ENCODE measurements at regions not wholly inside any gene's neighbourhood (a gene's known extent, or its start where the extent isn't known, plus 50 kb on each side); places are given as distances from the start of the nearest gene placed in this dataset.

GRCh38 chr12:90305379-90305778, 596.7 kb upstream of the ATP2B1 start:
- no peak for DNase-seq (ENCODE audit: low spot score)

DNA sequence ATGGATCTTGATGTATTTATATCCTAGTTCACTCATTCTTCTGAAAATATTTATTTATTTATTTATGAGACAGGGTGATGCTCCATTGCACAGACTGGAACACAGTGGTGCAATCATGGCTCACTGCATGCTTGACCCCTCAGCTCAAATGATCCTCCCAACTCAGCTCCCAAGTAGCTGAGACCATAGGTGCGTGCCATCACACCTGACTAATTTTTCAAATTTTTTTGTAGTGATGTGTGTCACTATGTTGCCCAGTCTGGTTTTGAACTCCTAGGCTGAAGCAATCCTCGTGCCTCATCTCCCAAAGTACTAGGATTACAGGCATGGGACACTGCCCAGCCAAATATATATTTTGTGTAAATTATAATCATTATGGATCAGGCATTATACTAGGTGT, 595.6 kb upstream of the ATP2B1 start:
- no peak for DNase-seq (ENCODE audit: low spot score)

GRCh38 chr12:90303771-90304170, 595.1 kb upstream of the ATP2B1 start:
- DNase-seq (ENCODE audit: low spot score): no peak

- DNase-seq (ENCODE audit: low spot score): no peak
Measured at GRCh38 chr12:90301561-90302133, 593.0 kb upstream of the ATP2B1 start.

GRCh38 chr12:90301095-90301494, 592.5 kb upstream of the ATP2B1 start:
- no peak for DNase-seq (ENCODE audit: low spot score)

DNA sequence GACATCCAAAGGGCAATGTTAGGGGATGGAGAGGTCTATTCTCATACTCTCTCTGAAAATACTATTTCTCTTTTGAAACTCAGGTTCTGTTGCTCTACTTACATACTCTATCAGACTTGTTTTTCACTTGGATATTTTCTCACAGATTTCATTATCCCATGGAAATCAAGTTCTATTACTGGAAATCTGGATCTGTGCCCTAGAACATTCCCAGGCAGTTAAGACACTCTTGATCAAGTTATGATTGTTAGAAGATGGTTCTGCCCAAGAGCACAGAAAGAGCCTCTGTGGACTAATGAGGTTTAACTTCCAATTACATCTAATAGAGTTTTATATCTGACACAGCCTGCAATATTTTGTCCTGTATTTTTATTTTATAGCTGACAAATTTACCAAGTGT, 591.0 kb upstream of the ATP2B1 start:
- no peak for DNase-seq (ENCODE audit: low spot score)

- DNase-seq (ENCODE audit: low spot score): no peak
Measured at GRCh38 chr12:90299121-90299520, 590.5 kb upstream of the ATP2B1 start.

GRCh38 chr12:90298289-90298948, 589.8 kb upstream of the ATP2B1 start:
- no peak for DNase-seq (ENCODE audit: low spot score)

GRCh38 chr12:90295858-90296257, 587.2 kb upstream of the ATP2B1 start:
- DNase-seq (ENCODE audit: low spot score): no peak

- DNase-seq (ENCODE audit: low spot score): no peak
Measured at GRCh38 chr12:90292183-90292582, 583.5 kb upstream of the ATP2B1 start.

DNA sequence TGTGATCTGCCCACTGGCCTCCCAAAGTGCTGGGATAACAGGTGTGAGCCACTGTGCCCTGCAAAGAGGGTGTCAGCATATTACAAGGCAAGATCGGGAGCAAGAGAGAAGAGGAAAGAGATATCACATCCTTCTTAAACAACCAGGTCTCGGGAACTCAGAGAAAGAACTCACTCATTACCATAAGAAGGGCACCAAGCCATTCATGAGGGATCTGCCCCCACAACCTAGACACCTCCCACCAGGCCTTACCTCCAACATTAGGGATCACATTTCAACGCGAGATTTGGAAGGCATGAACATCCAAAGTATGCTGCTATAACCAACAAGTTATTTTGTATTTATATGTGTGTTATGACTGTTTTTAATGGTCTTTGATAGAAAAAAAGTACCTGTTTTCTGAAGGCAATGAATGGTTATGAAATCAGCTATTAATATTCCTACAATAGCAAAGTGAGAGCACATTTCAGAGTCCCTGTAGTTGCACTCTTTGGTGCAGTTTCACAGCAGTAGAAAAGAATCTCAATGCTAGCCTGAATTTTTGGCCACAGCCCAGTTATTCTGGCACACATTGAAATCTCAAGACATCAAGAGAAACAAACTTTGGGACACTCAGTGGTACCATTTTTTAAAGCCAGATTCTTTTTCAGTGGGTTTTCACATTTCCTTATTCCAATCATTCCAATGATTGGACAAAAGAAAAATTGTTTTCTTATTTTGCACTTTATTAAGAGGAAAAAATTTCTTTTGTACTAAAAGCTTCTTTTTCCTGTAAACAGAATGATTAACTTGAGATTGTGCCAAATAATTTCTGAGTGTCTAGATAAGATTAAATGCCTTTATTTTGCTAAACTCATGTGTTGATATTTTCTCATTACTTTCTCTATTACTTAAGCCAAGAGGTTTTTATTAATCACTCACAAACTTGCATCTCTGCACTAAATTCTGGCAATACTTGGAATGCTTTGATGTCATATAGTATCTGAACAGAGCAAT, 582.6 kb upstream of the ATP2B1 start:
- no peak for DNase-seq (ENCODE audit: low spot score)

DNA sequence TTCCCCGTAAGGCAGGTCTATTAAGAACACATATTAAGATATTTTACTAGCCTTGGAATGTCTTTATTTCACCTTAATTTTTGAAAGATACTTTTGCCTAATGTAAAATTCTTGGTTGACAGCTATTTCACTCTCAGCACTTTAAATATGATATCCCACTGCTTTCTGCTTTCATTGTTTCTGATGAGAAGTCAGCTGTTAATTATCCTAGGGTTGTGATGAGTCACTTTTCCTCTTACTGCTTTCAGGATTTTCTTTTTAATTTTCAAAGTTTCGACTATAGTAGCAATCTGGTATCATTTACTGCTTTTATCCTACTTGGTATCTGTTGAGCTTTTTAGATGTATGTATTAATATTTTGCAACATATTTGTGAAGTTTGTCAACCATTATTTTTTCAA, 578.9 kb upstream of the ATP2B1 start:
- DNase-seq (ENCODE audit: low spot score): no peak

DNA sequence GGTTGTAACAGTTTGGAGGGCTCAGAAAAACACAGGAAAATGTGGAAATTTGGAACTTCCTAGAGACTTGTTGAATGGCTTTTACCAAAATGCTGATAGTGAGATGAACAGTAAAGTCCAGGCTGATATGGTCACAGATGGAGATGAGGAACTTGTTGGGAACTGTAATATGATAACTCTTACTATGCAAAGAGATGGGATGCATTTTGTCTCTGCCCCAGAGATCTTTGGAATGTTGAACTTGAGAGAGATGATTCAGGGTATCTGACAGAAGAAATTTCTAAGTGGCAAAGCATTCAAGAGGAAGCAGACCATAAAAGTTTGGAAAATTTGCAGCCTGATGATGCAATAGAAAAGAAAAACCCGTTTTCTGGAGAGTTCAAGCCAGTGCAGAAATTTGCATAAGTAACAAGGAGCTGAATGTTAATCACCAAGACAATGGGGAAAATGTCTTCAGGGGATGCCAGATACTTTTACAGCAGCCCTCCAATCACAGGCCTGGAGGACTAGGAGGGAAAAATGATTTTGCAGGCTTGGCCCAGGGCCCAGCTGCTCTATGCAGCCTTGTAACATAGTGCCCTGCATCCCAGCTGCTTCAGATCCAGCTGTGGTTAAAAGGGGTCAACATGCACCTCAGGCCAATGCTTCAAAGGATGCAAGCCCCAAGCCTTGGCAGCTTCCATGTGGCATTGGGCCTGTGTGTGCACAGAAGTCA, 572.7 kb upstream of the ATP2B1 start:
- no peak for DNase-seq (ENCODE audit: low spot score)

DNA sequence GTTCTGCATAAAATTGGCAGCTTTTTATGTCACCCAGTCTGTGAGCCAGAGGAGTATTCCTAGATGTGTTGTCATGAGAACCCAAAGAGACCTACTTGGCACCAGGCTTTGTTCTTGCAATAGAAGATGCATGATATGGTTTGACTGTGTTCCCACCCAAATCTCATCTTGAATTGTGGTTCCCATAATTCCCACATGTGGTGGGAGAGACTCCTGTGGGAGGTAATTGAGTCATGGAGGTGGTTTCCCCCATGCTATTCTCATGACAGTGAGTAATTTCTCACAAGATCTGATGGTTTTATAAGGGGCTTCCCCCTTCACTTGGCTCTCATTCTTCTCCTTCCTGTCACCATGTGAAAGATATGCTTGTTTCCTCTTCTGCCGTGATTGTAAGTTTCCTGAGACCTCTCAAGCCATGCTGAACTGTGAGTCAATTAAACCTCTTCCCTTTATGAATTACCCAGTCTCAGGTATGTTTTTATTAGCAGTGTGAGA, 572.0 kb upstream of the ATP2B1 start:
- DNase-seq (ENCODE audit: low spot score): no peak

GRCh38 chr12:90280033-90280432, 571.4 kb upstream of the ATP2B1 start:
- DNase-seq (ENCODE audit: low spot score): no peak

GRCh38 chr12:90275088-90275487, 566.5 kb upstream of the ATP2B1 start:
- no peak for DNase-seq (ENCODE audit: low spot score)

DNA sequence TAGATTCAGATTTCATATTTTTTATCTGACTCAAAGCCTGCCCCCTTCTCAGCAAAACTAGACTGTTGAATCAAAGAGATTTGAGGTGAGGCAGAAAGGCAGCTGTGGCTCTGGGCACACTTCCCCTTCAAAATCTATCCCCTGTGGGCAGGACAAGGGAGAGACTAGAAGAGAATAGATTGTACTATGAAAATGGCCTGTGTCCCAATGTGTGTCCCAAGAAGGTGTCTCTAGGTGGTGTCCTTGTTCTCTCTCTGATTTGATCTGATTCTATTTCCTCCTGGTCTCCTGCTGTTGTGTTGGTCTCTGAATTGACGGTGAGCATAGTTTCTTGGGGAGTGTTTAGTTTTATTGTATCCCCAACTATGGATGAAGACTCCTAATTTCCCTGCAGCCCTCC, 565.8 kb upstream of the ATP2B1 start:
- DNase-seq (ENCODE audit: low spot score): no peak

DNA sequence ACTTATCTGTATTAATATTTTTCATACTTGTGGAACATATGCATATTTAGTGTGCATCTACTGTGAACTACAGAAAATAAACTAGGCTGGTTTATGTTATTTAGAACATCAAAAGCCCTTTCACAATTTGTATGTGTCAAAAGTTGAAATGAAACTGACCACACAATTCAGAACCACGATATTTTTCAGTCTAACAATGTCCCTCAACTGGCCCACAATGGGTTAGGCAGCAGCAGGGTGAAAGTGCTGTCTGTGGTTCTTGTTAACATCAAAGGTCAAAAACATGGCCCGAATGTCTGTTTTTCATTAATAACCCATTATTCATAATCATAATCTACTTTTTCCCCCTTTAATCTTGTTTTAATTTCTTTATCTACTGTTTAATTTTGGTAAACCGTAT, 559.9 kb upstream of the ATP2B1 start:
- DNase-seq (ENCODE audit: low spot score): no peak

- no peak for DNase-seq (ENCODE audit: low spot score)
Measured at GRCh38 chr12:90262251-90262650, 553.6 kb upstream of the ATP2B1 start.

GRCh38 chr12:90261283-90261682, 552.6 kb upstream of the ATP2B1 start:
- DNase-seq (ENCODE audit: low spot score): no peak

GRCh38 chr12:90260136-90260535, 551.5 kb upstream of the ATP2B1 start:
- no peak for DNase-seq (ENCODE audit: low spot score)

GRCh38 chr12:90257927-90258624, 549.4 kb upstream of the ATP2B1 start:
- DNase-seq (ENCODE audit: low spot score): no peak

Data from HuH-7.5 (cell line).